Gastrocnemius medialis (tissue), 4 donors: ENCODE measurements at regions not wholly inside any gene's neighbourhood (a gene's known extent, or its start where the extent isn't known, plus 50 kb on each side); places are given as distances from the start of the nearest gene placed in this dataset.

Experiments used
- ATAC-seq, 2 donors: fragments of 150-250 bp; one replicate each; pipeline ENCODE4 v1.9.1; 2016
- DNase-seq, 2 donors: peaks; one replicate each; pipeline ENCODE4 v3.0.0-alpha.2; 2019
- H3K27ac ChIP-seq, 4 donors: fragments of 200-600 bp; sonication (generic); 1 replicate in 1 of 4; 2 replicates in 3 of 4; pipeline ENCODE4 v1.5.1; 2016 to 2018; ENCODE audit warnings: mild to moderate bottlenecking in 2 of 4, moderate library complexity in 1 of 4
- H3K27me3 ChIP-seq, 3 donors: fragments of 200-600 bp; sonication (generic) in 2 of 3; 1 replicate in 1 of 3; 2 replicates in 2 of 3; pipeline versions ENCODE4 v1.5.1 to v1.6.0; 2016 to 2019; ENCODE audit warnings: mild to moderate bottlenecking in 1 of 3, moderate library complexity in 1 of 3
- H3K36me3 ChIP-seq, 2 donors: fragments of 200-600 bp; sonication (generic) in 1 of 2; one replicate each; pipeline ENCODE4 v1.5.1; 2017 to 2018
- H3K4me1 ChIP-seq, 2 donors: fragments of 200-600 bp; sonication (generic) in 1 of 2; one replicate each; pipeline ENCODE4 v1.5.1; 2016 to 2017; ENCODE audit warnings: mild to moderate bottlenecking in 2 of 2
- H3K4me3 ChIP-seq, 4 donors: fragments of 200-600 bp; sonication (generic) in 3 of 4; 1 replicate in 1 of 4; 2 replicates in 3 of 4; pipeline ENCODE4 v1.5.1; 2016 to 2019; ENCODE audit warnings: mild to moderate bottlenecking in 2 of 4
- H3K9me3 ChIP-seq, 3 donors: fragments of 200-600 bp; sonication (generic) in 2 of 3; 1 replicate in 1 of 3; 2 replicates in 2 of 3; pipeline ENCODE4 v1.5.1; 2016 to 2019
- CTCF ChIP-seq, 5 experiments: fragments of 450-650 bp in 3 of 5; fragments of 200-600 bp in 2 of 5; sonication (generic) in 2 of 5; IDR thresholded peaks in 4 of 5; conservative IDR thresholded peaks in 1 of 5; 1 replicate in 4 of 5; 2 replicates in 1 of 5; pipeline ENCODE4 v1.5.1; 2016 to 2019; ENCODE audit warnings: antibody characterized with exemption in 5 of 5, mild to moderate bottlenecking in 3 of 5, moderate library complexity in 3 of 5
- POLR2A ChIP-seq, 2 donors: fragments of 450-650 bp; IDR thresholded peaks; one replicate each; pipeline ENCODE4 v1.6.1; 2017; ENCODE audit warnings: antibody characterized with exemption in 2 of 2, mild to moderate bottlenecking in 2 of 2, moderate library complexity in 2 of 2
- in situ Hi-C, 4 donors: fragments of 200-750 bp; cut with MboI; loops; one replicate each; pipeline versions ENCODE4 v1.15.0 to v1.8.0; 2017; ENCODE audit warnings: low sequenced_read_pairs in 4 of 4
- intact Hi-C: fragments of 100-400 bp; cut with DNase I; formaldehyde crosslinking; loops from one replicate; pipeline ENCODE4 v1.15.1; 2023; ENCODE audit warnings: low total_unique reads

GRCh38 chr21:27257226-27257625, 290.3 kb upstream of the ADAMTS5 start:
- TF ChIP-seq POLR2A (IDR thresholded peaks at IDR 0.05) (no peak), CTCF (IDR thresholded peaks at IDR 0.05 in 4 of 5, conservative IDR thresholded peaks at IDR 0.05 in 1 of 5) (no peak)
- intact Hi-C loops: no loop called here
- H3K27me3 ChIP-seq: no peaks in the 10 kb centered on the region
- in situ Hi-C loops: no loop called here
- no peaks in the 10 kb centered on the region for H3K4me1 ChIP-seq
- no peak overlapping the region for H3K27ac ChIP-seq
- H3K4me3 ChIP-seq: no peak overlapping the region
- ATAC-seq (no peak), DNase-seq (no peak)
- H3K36me3 ChIP-seq: no peaks in the 10 kb centered on the region
- H3K9me3 ChIP-seq: no peaks in the 10 kb centered on the region

GRCh38 chr21:27251752-27252151, 284.9 kb upstream of the ADAMTS5 start:
- TF ChIP-seq POLR2A (IDR thresholded peaks at IDR 0.05) (no peak), CTCF (IDR thresholded peaks at IDR 0.05 in 4 of 5, conservative IDR thresholded peaks at IDR 0.05 in 1 of 5) (no peak)
- no peaks in the 10 kb centered on the region for H3K9me3 ChIP-seq

GRCh38 chr21:27250366-27250765, 283.5 kb upstream of the ADAMTS5 start:
- no peaks in the 10 kb centered on the region for H3K27me3 ChIP-seq
- H3K36me3 ChIP-seq: no peaks in the 10 kb centered on the region
- H3K4me1 ChIP-seq: peaks cover 0 to 4% of the 10 kb centered on the region in 2 donors
- H3K4me3 ChIP-seq: no peak overlapping the region
- no peak overlapping the region for H3K27ac ChIP-seq
- ATAC-seq: no peak
- intact Hi-C loops: no loop called here
- DNase-seq: no peak
- in situ Hi-C loops: no loop called here
- no peaks in the 10 kb centered on the region for H3K9me3 ChIP-seq
- TF ChIP-seq CTCF (IDR thresholded peaks at IDR 0.05 in 4 of 5, conservative IDR thresholded peaks at IDR 0.05 in 1 of 5) (no peak), POLR2A (IDR thresholded peaks at IDR 0.05) (no peak)

More at GRCh38 chr21:27251752-27252151, 284.9 kb upstream of the ADAMTS5 start:
- DNase-seq (no peak), ATAC-seq (no peak)
- Histone ChIP-seq H3K27me3 (no peaks in the 10 kb centered on the region), H3K4me3 (no peak overlapping the region), H3K27ac (no peak overlapping the region), H3K4me1 (no peaks in the 10 kb centered on the region), H3K36me3 (no peaks in the 10 kb centered on the region)
- intact Hi-C loops: no loop called here
- in situ Hi-C loops: no loop called here

- no peak overlapping the region for H3K4me3 ChIP-seq
- peaks cover 0 to 4% of the 10 kb centered on the region in 2 donors for H3K4me1 ChIP-seq
- DNase-seq (no peak), ATAC-seq (no peak)
- intact Hi-C loops (loop anchor here (10.0 kb wide), 1 partner anchor 284 kb away; the partner anchor contains the start of gene ADAMTS5), in situ Hi-C loops (no loop called here)
- H3K36me3 ChIP-seq: no peaks in the 10 kb centered on the region
- TF ChIP-seq POLR2A (IDR thresholded peaks at IDR 0.05) (no peak), CTCF (IDR thresholded peaks at IDR 0.05 in 4 of 5, conservative IDR thresholded peaks at IDR 0.05 in 1 of 5) (no peak)
- H3K9me3 ChIP-seq: no peaks in the 10 kb centered on the region
- H3K27ac ChIP-seq: peak overlapping the region in 1 of 4 donors; percentile 22
- no peaks in the 10 kb centered on the region for H3K27me3 ChIP-seq
Observed at GRCh38 chr21:27248814-27249213, 281.9 kb upstream of the ADAMTS5 start.

- DNase-seq (no peak), ATAC-seq (peak in 1 of 2 donors; percentile 39)
- Histone ChIP-seq H3K9me3 (no peaks in the 10 kb centered on the region), H3K4me3 (no peak overlapping the region), H3K27me3 (no peaks in the 10 kb centered on the region), H3K4me1 (peaks cover 0 to 4% of the 10 kb centered on the region in 2 donors), H3K27ac (peak overlapping the region in 3 of 4 donors; percentile 42 to 73 (median 53)), H3K36me3 (no peaks in the 10 kb centered on the region)
- in situ Hi-C loops (no loop called here), intact Hi-C loops (loop anchor here (10.0 kb wide), 1 partner anchor 282 kb away; the partner anchor contains the start of gene ADAMTS5)
- TF ChIP-seq CTCF (IDR thresholded peaks at IDR 0.05 in 4 of 5, conservative IDR thresholded peaks at IDR 0.05 in 1 of 5): no peak
- TF ChIP-seq POLR2A (IDR thresholded peaks at IDR 0.05): no peak
Observed at GRCh38 chr21:27246741-27247140, 279.9 kb upstream of the ADAMTS5 start.
